ENCODE measurements at regions not wholly inside any gene's neighbourhood (a gene's known extent, or its start where the extent isn't known, plus 50 kb on each side); places are given as distances from the start of the nearest gene placed in this dataset.

GRCh38 chr7:85570898-85571297 lies 384.0 kb upstream of the SEMA3D start:
- Histone ChIP-seq H3K27me3 (ENCODE audit: insufficient read depth, poor library complexity, severe bottlenecking) (no peaks in the 10 kb centered on the region), H3K27ac (ENCODE audit: poor library complexity, severe bottlenecking) (no peak overlapping the region), H3K4me3 (ENCODE audit: severe bottlenecking) (no peak overlapping the region), H3K36me3 (ENCODE audit: low read depth) (no peaks in the 10 kb centered on the region), H3K4me1 (ENCODE audit: insufficient read depth, poor library complexity, severe bottlenecking) (no peaks in the 10 kb centered on the region), H3K9me3 (ENCODE audit: severe bottlenecking) (no peaks in the 10 kb centered on the region)
- TF ChIP-seq CTCF (IDR thresholded peaks at IDR 0.05; ENCODE audit: poor library complexity, severe bottlenecking) = no peak
- DNase-seq (ENCODE audit: low spot score) (no peak), ATAC-seq (ENCODE audit: low read depth) (no peak)

GRCh38 chr7:85567983-85568382 lies 381.1 kb upstream of the SEMA3D start:
- no peaks in the 10 kb centered on the region for H3K4me1 ChIP-seq (ENCODE audit: insufficient read depth, poor library complexity, severe bottlenecking)
- no peaks in the 10 kb centered on the region for H3K27me3 ChIP-seq (ENCODE audit: insufficient read depth, poor library complexity, severe bottlenecking)
- H3K9me3 ChIP-seq (ENCODE audit: severe bottlenecking) = no peaks in the 10 kb centered on the region
- DNase-seq (ENCODE audit: low spot score) (no peak), ATAC-seq (ENCODE audit: low read depth) (no peak)
- H3K27ac ChIP-seq (ENCODE audit: poor library complexity, severe bottlenecking) = no peak overlapping the region
- TF ChIP-seq CTCF (IDR thresholded peaks at IDR 0.05; ENCODE audit: poor library complexity, severe bottlenecking) = no peak
- no peak overlapping the region for H3K4me3 ChIP-seq (ENCODE audit: severe bottlenecking)
- H3K36me3 ChIP-seq (ENCODE audit: low read depth) = no peaks in the 10 kb centered on the region

GRCh38 chr7:85566095-85566794 lies 379.4 kb upstream of the SEMA3D start:
- no peaks in the 10 kb centered on the region for H3K4me1 ChIP-seq (ENCODE audit: insufficient read depth, poor library complexity, severe bottlenecking)
- H3K4me3 ChIP-seq (ENCODE audit: severe bottlenecking) = no peak overlapping the region
- DNase-seq (ENCODE audit: low spot score) = no peak
- no peaks in the 10 kb centered on the region for H3K9me3 ChIP-seq (ENCODE audit: severe bottlenecking)
- no peaks in the 10 kb centered on the region for H3K36me3 ChIP-seq (ENCODE audit: low read depth)
- TF ChIP-seq CTCF (IDR thresholded peaks at IDR 0.05; ENCODE audit: poor library complexity, severe bottlenecking) = no peak
- ATAC-seq (ENCODE audit: low read depth) = no peak
- H3K27me3 ChIP-seq (ENCODE audit: insufficient read depth, poor library complexity, severe bottlenecking) = no peaks in the 10 kb centered on the region
- H3K27ac ChIP-seq (ENCODE audit: poor library complexity, severe bottlenecking) = no peak overlapping the region

- no peak for TF ChIP-seq CTCF (IDR thresholded peaks at IDR 0.05; ENCODE audit: poor library complexity, severe bottlenecking)
Observed at GRCh38 chr7:85565276-85565675, 378.4 kb upstream of the SEMA3D start.

GRCh38 chr7:85564861-85565260 lies 378.0 kb upstream of the SEMA3D start:
- no peak for ATAC-seq (ENCODE audit: low read depth)

More at GRCh38 chr7:85565276-85565675, 378.4 kb upstream of the SEMA3D start:
- no peak for ATAC-seq (ENCODE audit: low read depth)
- no peak for DNase-seq (ENCODE audit: low spot score)
- Histone ChIP-seq H3K27ac (ENCODE audit: poor library complexity, severe bottlenecking) (no peak overlapping the region), H3K4me1 (ENCODE audit: insufficient read depth, poor library complexity, severe bottlenecking) (no peaks in the 10 kb centered on the region), H3K9me3 (ENCODE audit: severe bottlenecking) (no peaks in the 10 kb centered on the region), H3K4me3 (ENCODE audit: severe bottlenecking) (no peak overlapping the region), H3K36me3 (ENCODE audit: low read depth) (no peaks in the 10 kb centered on the region), H3K27me3 (ENCODE audit: insufficient read depth, poor library complexity, severe bottlenecking) (no peaks in the 10 kb centered on the region)

More at GRCh38 chr7:85564861-85565260, 378.0 kb upstream of the SEMA3D start:
- H3K27ac ChIP-seq (ENCODE audit: poor library complexity, severe bottlenecking) = no peak overlapping the region
- H3K36me3 ChIP-seq (ENCODE audit: low read depth) = no peaks in the 10 kb centered on the region
- TF ChIP-seq CTCF (IDR thresholded peaks at IDR 0.05; ENCODE audit: poor library complexity, severe bottlenecking) = no peak
- DNase-seq (ENCODE audit: low spot score) = no peak
- H3K4me1 ChIP-seq (ENCODE audit: insufficient read depth, poor library complexity, severe bottlenecking) = no peaks in the 10 kb centered on the region
- H3K9me3 ChIP-seq (ENCODE audit: severe bottlenecking) = no peaks in the 10 kb centered on the region
- H3K4me3 ChIP-seq (ENCODE audit: severe bottlenecking) = no peak overlapping the region
- no peaks in the 10 kb centered on the region for H3K27me3 ChIP-seq (ENCODE audit: insufficient read depth, poor library complexity, severe bottlenecking)

Data from RWPE2 (cell line).